ENCODE measurements at regions not wholly inside any gene's neighbourhood (a gene's known extent, or its start where the extent isn't known, plus 50 kb on each side); places are given as distances from the start of the nearest gene placed in this dataset.
"Not testable (repeated sequence)": the region's sequence is repeated elsewhere in the genome, so short reads cannot be mapped to it uniquely, and the experiment has no call there.

DNA sequence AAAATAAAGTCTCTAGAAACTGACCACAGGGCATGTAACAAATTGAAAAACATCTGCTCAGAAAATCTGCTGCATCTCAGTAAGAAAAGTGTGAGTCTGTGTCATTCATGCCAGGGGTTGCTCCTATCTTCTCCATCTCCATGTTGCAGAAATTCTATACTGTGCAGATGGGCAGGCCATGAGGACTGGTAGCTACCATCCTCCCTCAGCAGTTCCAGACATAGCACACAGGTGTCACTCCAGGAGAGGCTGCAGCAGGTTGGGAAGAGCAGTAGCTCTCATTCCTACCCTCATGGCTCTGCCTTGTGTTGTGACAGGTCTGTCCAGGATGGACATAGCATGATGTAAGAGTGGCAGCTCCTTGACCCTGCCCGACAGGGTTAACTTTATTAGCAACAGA lies 173.4 kb downstream of the NDUFS4 start:
- DNase-seq (ENCODE audit: low read depth) = no peak

DNA sequence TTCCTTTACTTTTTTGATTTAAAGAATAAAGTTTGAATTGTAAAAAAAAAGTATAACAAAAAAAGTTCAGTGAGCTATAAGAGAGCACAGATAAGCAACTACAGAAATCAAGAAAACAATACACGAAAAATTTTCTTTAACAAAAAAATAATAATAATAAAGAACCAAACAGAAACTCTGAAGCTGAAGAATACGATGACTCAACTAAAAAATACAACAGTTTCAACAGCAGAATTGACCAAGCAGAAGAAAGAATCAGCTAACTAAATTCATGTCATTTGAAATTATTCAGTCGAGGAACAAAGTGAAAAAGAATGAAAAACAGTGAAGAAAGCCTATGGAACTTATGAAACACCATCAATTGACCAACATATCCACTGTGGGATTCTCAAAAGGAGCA lies 177.7 kb downstream of the NDUFS4 start:
- no peak for DNase-seq (ENCODE audit: low read depth)

DNA sequence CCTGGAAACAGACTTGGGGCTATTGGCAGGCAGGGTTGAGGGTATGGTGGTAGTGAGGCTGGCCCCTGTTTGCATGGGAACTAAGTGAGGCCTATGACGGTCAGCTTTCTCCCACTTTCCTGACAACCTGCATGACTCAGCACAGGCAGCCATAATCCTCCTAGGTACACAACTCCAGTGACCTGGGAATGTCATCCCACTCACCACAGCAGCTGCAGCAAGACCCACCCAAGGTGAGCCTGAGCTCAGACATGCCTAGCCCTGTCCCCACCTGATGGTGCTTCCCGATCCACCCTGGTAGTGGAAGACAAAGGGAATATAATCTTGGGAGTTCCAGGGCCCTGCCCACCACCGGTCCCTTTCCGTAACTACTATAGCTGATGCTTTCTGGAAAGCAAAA lies 178.7 kb downstream of the NDUFS4 start:
- DNase-seq (ENCODE audit: low read depth) = no peak

DNA sequence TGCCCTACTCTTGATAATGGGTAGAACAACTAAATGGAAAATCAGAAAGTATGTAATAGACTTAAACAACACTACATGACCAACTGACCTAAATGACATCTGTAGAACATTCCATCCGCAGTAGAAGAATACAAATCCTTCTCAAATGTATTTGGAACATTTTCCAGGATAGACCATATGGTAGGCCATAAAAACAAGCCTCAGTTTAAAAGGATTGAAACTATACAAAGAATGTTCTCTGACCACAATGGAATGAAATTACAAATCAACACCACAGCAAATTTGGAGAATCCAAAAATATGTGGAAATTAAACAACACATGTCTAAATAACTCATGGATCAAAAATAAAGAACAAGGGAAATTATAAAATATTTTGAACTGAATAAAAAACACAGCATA lies 189.2 kb downstream of the NDUFS4 start:
- no peak for DNase-seq (ENCODE audit: low read depth)

DNA sequence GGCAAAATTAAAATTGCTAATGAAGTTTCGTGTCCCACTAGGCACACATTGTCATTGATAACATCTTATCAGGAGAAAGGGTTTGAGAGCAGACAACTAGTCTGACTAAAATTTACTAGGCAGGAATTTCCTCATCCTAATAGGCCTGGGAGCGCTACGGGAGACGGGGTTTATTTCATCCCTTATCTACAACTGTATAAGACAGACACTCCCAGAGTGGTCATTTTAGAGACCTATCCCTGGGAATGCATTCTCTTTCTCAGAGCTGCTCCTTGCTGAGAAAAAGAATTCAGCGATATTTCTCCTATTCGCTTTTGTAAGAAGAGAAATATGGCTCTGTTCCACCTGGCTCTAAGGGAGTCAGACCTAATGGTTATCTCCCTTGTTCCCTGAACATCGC lies 191.8 kb downstream of the NDUFS4 start:
- DNase-seq (ENCODE audit: low read depth) = not testable (repeated sequence)

DNA sequence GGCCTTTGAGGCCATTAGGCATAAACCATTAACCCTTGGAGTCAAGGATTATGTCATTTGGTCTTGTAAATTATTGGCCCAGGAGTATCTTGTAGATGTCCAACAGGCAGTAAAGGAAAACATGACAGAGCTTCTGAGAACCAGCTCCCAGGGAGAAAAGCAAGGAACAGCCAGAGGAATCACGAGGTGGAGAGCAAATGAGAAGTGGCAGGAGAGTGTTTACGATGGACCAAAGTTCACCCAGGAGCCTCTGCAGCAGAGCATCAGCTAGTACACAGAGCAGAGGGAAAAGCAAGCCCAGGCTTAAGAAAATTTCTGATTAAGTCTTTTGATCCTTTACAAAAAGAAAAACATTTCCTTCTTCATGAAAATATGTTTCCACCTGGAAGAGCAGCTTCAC lies 206.2 kb downstream of the NDUFS4 start:
- DNase-seq (ENCODE audit: low read depth) = no peak

DNA sequence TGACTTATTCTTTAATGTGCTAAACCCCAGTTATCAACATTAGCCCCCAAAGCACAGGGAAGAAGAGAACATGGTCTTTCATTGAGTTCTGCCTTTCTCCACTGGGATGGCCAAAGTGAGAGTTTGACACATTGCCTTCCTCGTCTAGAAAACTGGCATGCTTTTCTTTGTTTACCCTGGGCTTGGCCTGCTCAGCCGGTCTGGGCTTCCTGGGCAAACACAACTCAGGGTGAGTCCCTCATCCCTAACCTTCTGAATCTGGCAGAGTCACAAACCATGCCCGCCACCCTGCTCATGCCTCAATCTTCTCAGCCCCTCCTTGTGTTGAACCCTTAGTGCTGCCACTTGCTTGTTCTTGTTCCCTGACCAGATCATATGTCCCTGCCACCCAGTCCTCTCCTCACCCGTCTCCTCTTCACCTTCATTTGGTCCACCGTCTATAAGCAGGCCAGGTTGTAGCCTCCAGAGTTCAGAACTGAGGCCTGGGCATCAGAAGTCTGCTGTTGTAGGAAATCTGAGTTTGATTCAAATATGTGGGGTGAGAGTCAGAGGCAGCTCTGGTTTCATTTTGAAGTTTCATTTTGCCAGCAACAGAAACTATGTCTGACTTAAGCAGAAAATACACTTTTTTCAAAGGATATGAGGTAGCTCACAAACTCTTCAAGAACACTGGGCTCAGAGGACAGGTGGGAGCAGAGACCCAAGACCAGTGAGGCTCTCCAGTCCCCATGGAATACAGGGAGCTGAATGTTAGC lies 217.6 kb downstream of the NDUFS4 start:
- no peak for DNase-seq (ENCODE audit: low read depth)

DNA sequence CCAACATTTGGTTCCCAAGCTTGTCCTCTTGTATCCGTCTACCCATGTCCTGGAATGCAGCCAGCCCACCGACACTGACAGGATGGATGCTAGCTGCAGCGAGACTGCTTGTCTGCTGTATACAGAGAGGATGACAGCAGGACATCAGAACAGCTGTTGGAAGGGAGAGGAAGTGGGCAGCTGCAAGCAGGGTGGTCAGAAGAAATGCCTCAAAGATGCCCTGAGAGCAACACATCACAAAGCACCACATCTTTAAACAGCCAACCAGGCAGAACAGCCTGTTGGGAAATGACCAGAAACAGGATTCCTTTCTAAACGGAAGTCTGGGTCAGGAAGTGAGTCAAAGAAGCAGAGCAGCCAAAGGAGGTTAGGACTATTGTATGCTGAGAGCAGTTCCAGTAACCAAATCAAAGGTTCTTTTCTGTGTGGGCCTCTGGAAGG lies 219.1 kb downstream of the NDUFS4 start:
- DNase-seq (ENCODE audit: low read depth) = peak; percentile 60

DNA sequence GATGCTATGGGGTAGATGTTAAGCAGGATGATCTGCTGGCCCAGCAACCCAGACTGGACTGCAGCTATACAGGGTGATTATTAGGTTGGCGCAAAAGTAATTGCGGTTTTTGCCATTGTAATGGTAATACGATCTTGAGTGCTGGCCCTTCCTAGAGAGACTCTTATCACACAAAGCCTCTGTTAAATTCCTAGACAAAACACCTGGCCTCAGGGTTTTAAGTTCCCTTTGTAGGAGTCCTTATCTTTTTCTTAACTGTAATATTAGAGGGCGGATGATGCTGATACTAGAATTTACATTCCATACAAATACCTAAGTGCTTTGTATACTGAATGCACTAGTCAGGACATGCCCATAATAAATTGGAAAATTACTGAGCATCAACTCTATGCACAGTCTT lies 222.2 kb downstream of the NDUFS4 start:
- no peak for DNase-seq (ENCODE audit: low read depth)

DNA sequence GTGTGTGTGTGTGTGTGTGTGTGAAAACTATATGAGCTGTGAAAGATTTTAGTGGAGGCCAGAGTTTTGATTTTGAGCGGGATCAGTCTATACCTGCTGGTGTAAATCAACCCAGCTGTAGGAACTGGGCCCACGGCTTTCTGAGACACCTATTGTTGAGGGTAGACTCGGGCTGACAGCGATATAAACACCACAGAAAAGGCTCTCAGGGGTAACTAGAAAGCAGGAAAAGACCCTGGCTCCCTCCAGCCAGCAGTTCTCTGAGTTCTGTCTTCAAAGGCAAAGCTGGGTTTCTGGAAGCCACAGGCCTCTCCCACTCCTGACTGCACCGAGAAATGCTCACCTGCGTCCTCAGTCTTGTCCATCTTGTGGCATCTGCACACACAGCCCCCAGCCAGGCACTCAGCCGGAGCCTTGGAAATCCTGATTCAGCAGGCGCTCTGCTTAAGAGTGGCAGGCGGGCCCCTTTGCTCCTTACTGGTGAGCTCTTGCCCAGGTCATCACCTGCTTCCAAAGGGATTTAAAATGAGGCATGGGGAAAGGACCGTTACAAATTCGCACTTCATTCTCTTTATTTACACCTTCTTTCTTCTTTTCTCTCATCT lies 223.3 kb downstream of the NDUFS4 start:
- no peak for DNase-seq (ENCODE audit: low read depth)

DNA sequence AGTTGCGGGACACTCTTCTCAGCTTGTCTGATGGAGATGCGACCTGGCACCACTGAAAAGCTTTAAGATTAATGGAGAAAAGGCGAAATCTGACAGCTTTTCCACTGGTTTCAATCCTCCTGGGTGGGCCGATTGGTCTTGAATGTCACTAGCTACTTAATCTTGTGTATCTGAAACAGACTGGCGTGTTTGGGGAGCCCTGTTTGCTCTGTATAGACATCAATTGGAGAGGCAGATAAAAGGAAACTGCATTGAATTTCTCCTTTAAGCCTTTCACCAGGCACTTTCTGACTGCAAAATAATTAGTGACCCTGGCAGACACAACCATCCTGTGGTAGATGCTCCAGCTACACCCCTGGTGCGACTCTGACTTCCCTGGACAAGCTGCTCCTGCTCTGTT lies 224.2 kb downstream of the NDUFS4 start:
- no peak for DNase-seq (ENCODE audit: low read depth)

DNA sequence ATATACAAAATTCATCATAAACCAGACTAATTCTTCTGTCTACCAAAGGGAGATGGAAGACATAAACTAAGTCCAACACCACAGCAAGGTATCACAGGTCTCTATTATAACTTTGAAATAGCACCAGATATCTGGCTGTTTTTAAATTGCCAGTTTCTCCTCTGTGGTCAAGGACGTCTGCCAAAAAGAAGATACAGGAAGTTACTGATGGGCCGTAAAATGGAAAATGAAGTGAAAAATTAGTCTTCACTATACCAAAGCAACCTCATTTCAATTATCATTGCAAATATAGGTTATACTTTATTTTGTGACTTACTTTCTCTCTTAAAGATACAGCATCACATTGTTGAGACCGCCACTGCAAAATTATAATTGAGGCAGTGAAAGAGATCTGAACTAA lies 225.5 kb downstream of the NDUFS4 start:
- no peak for DNase-seq (ENCODE audit: low read depth)

DNA sequence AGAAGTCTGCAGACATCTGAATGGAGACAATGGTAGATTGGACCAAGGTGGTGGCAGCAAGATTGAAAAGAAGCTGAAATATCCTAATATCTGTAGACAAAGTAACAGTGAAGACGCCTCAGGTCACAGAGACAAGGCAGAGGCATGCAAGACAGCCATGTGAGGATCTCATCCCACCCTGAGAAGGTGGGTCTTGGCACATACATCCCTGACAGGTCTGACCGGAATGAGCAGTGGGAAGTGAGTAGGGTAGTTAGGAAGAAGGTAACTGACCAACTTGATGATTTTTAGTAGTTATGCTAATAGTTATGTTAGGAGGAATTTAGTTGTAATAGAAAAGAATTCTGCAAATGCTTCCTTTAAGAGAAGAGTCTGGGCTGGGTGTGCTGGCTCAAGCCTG lies 229.6 kb downstream of the NDUFS4 start:
- no peak for DNase-seq (ENCODE audit: low read depth)

DNA sequence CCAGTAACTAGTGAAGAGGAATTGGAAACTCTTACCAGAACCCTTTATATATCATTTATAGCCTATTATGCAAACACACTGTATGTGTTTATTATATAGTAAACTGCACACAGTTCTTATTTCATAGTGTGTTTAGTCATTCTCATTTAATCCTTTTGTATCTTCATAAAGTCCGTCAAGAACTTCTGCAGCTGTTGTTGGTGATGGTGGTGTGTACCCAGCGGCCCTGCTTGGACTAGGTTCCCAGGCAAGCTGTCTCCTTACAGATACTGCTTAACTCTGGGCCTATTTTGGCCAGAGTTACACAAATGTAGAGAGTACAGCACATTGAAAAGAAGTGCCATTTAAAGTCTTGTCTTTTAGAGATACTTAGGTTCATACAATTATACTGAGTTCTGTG lies 231.9 kb downstream of the NDUFS4 start:
- DNase-seq (ENCODE audit: low read depth) = no peak

DNA sequence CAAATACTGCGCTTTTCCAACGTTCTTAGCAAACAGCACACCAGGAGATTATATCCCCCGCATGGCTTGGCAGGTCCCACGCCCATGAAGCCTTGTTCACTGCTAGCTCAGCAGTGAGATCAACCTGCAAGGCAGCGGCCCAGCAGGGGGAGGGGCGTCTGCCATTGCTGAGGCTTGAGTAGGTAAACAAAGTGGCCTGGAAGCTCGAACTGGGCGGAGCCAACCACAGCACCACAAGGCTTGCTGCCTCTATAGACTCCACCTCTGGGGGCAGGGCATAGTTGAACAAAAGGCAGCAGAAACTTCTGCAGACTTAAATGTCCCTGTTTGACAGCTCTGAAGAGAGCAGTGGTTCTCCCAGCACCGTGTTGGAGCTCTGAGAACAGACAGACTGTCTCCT lies 239.2 kb downstream of the NDUFS4 start:
- DNase-seq (ENCODE audit: low read depth) = not testable (repeated sequence)

DNA sequence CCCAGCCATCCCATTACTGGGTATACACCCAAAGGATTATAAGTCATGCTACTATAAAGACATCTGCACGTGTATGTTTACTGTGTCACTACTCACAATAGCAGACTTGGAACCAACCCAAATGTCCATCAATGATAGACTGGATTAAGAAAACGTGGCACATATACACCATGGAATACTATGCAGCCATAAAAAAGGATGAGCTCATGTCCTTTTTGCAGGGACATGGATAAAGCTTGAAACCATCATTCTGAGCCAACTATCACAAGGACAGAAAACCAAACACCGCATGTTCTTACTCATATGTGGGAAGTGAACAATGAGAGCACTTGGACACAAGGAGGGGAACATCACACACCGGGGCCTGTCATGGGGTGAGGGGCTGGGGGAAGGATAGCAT lies 248.0 kb downstream of the NDUFS4 start:
- DNase-seq (ENCODE audit: low read depth) = not testable (repeated sequence)

DNA sequence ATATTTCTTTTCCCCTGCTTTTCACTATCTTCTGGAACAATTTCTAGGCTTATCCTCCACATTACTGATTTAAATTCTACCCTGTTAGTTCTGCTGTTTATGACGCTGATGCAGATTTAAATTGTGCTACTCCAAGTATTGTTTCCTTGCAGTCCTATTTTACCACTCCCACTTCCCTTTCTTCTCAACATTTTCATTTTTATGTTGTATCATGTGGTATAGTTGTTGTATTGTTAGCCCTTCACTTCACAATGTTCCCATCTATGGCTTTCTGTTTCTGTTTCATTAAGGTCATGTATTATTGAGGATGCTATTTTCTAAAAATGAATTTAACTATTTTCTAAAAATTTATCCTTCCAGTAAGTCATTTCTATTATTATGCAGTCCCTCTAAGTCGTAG lies 254.4 kb downstream of the NDUFS4 start:
- no peak for DNase-seq (ENCODE audit: low read depth)

DNA sequence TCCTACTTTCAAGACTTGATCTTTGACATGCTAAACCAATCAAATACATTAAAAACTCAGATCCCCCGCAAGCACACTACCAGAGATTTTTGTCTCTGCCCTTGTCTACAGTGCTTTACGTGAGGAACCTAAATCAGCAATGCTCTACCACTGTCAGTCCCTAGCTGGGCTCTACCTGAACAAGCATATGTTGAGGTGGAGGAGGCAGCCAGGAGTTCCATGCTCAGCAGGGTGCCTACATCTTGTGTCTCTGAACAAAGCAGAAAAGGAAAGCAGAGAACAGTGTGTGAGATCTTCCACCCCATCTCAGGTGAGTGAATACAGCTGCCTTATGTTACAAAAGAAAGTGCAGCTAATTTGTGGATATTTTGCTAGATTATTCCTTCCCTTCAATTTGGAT lies 255.0 kb downstream of the NDUFS4 start:
- DNase-seq (ENCODE audit: low read depth) = no peak

DNA sequence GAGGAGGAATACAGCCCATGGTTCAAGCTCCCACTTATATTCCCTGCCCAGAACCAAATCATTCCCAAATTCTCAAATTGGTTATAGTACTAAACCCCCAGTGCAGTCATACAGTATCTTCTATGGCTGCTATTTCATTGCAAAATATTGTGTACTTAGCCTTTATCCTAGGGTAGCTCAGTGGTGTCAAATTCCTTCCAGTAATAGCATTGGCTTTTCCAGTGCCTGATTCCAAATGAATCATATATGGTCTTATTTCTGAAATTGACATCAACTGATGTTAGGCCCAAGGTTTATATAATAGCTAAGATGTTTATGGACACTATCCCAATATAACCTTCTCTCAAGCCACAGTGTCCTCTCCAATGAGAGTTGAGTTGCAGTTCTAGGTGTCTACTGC lies 256.7 kb downstream of the NDUFS4 start:
- DNase-seq (ENCODE audit: low read depth) = no peak

DNA sequence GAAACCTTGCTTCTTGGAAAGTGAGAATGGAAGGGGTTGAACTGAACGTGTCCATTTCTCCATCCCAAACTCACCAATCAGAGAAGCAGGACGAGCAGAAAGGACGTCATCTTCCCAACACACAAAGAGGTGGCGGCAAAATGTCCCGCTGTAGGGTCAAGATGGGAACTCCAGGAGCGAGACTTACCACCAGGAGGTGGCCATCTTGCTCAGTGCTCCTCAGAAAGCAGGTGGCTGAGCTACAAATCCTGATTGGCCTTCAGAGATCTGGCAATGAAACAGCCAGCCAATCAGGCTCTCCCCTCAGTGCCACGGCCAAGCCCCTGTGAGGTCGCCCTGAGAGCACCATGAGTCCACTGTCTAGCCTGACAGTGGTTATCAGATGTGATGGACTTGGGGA lies 259.0 kb downstream of the NDUFS4 start:
- DNase-seq (ENCODE audit: low read depth) = no peak

DNA sequence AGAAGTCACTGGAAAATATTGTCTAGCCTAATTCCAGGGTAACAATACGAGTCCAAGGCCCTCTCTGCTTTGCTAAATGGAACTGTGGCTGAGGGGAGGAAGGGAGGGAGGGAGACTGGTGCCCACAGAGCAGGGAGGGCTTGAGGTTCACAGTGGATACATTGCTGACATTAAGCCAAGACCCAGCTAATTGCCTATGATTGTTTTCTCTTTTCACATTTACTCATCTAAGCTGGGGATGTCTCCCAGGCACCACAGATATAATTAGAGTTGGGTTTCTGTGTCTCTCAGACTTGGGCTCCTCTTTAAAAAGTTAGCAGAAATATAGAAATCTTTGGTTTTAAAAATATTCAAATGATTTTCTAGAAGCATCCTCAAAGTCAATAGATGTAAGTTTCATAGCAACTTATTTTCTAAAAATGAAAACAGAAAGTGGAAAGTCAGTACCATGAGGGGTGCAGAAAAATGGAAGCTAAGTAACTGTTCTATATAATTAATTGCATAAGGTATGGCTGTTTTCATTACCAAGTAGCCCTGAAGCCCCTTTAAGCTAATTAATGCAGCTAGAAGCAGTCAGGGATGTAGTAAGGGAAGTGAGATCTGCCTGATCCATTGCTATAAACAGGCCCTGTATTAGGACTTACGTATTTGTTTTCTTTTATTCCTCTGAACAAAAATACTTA lies 259.8 kb downstream of the NDUFS4 start:
- no peak for DNase-seq (ENCODE audit: low read depth)

DNA sequence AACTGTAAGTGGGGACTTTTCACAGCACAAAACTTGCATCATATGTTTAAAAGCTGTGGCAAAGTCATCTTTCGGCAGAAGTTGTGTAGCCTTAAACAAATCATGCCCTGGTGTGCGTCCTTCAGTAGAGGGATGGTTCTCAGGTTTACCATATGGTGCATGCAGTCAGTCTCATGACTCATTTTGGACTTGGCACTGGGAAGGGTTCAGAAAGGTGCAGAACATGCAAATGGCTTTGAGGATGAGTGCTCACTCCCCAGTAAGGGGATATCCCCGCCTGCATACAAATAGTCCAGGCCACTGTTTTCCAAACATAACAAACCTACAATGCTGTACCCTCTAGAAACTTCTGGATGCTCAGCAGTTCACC lies 260.3 kb downstream of the NDUFS4 start:
- DNase-seq (ENCODE audit: low read depth) = no peak

DNA sequence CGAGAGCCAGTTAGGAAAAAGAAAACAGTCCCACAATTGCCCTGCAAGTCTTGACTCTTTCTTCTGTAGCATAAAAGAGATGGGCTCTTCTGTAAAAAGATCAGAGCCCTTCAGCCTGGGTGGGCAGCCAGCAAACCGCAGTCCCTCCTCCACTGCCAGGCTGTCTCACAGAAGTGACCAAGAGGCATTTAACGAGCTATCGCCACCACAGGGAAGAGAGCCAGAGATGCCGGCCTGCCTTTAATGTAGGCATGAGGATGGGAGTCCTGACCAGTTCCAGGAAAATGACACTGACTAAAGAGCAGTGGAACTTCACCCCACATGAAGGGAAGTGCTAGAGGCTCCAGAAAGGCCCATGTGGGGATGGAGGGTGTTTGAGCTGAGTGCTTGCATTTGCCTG lies 264.6 kb downstream of the NDUFS4 start:
- DNase-seq (ENCODE audit: low read depth) = peak; percentile 48

Measured in M059J (cell line).